ENCODE measurements at regions not wholly inside any gene's neighbourhood (a gene's known extent, or its start where the extent isn't known, plus 50 kb on each side); places are given as distances from the start of the nearest gene placed in this dataset.
"Not testable (repeated sequence)": the region's sequence is repeated elsewhere in the genome, so short reads cannot be mapped to it uniquely, and the experiment has no call there.

GRCh38 chr9:138282903-138283302, 405.3 kb downstream of the CACNA1B start:
- H3K27ac ChIP-seq; H3K36me3 ChIP-seq; H3K4me3 ChIP-seq; H3K4me1 ChIP-seq; DNase-seq; intact Hi-C loops (cut with DNase I); H3K27me3 ChIP-seq; H3K9me3 ChIP-seq; ATAC-seq: not testable (repeated sequence)
- no CpG with 5 or more reads among the region's 11 CpGs for WGBS, 4 donors
